RWPE1 (cell line): ENCODE measurements at regions not wholly inside any gene's neighbourhood (a gene's known extent, or its start where the extent isn't known, plus 50 kb on each side); places are given as distances from the start of the nearest gene placed in this dataset.
A peak's percentile ranks its signal among the peaks of the same experiment; 100 is the strongest.
"Not testable (repeated sequence)": the region's sequence is repeated elsewhere in the genome, so short reads cannot be mapped to it uniquely, and the experiment has no call there.

Experiments
- CTCF ChIA-PET: fragments of 350-600 bp; sonication (Branson Sonifier 250); formaldehyde crosslinking; extraction: SDS; loops from one replicate; lab custom pipeline; 2021; lab: Yijun Ruan, JAX
- POLR2A ChIA-PET: fragments of 400-600 bp; formaldehyde crosslinking; extraction: SDS; loops from one replicate; lab custom pipeline; 2020; ENCODE audit warnings: antibody characterized with exemption; ENCODE audit not compliant: low non-redundant PET; lab: Yijun Ruan, JAX
- DNase-seq: peaks from one replicate; pipeline ENCODE4 v3.0.0; 2012; ENCODE audit warnings: low spot score
- H3K27ac ChIP-seq: fragments of 450-650 bp; 2 replicates; pipeline ENCODE4 v1.5.1; 2017
- CTCF ChIP-seq: fragments of 450-650 bp; conservative IDR thresholded peaks from 2 replicates; pipeline ENCODE4 v1.5.1; 2017; ENCODE audit warnings: low read depth, mild to moderate bottlenecking

GRCh38 chr7:405489-406211 lies 114.0 kb downstream of the PDGFA start:
- DNase-seq, result no peak
- no peak overlapping the region for H3K27ac ChIP-seq
- TF ChIP-seq CTCF, result no peak
- POLR2A ChIA-PET, result no interaction called here
- CTCF ChIA-PET, result interaction anchor here (0.6 kb wide), 1 partner anchor 205 kb away, joined by 4 read pairs; no protein-coding TSS in a partner anchor

- CTCF ChIA-PET, result interaction anchor here (0.6 kb wide), 1 partner anchor 241 kb away, joined by 3 read pairs; no protein-coding TSS in a partner anchor
- no peak for DNase-seq
- H3K27ac ChIP-seq, result no peak overlapping the region
- no peak for TF ChIP-seq CTCF
- POLR2A ChIA-PET, result no interaction called here
Observed at GRCh38 chr7:407721-408539, 111.7 kb downstream of the PDGFA start.

- POLR2A ChIA-PET, result no interaction called here
- CTCF ChIA-PET, result interaction anchor here (0.6 kb wide), 1 partner anchor 240 kb away, joined by 3 read pairs; no protein-coding TSS in a partner anchor
- TF ChIP-seq CTCF, result no peak
- no peak overlapping the region for H3K27ac ChIP-seq
- no peak for DNase-seq
Observed at GRCh38 chr7:408751-409311, 110.8 kb downstream of the PDGFA start.

GRCh38 chr7:409339-410281 lies 110.0 kb downstream of the PDGFA start:
- H3K27ac ChIP-seq, result peak overlapping the region; percentile 20
- no peak for DNase-seq
- CTCF ChIA-PET, result no interaction called here
- POLR2A ChIA-PET, result no interaction called here
- no peak for TF ChIP-seq CTCF

GRCh38 chr7:410395-410910 lies 109.2 kb downstream of the PDGFA start:
- no peak overlapping the region for H3K27ac ChIP-seq
- DNase-seq, result no peak
- TF ChIP-seq CTCF, result no peak
- ChIA-PET CTCF (no interaction called here), POLR2A (no interaction called here)

- POLR2A ChIA-PET, DNase-seq, CTCF ChIA-PET, H3K27ac ChIP-seq: not testable (repeated sequence)
Observed at GRCh38 chr7:411116-411515, 108.5 kb downstream of the PDGFA start.
